NAMALWA (cell line): ENCODE measurements at regions not wholly inside any gene's neighbourhood (a gene's known extent, or its start where the extent isn't known, plus 50 kb on each side); places are given as distances from the start of the nearest gene placed in this dataset.

ENCODE experiments used
- DNase-seq: peaks from one replicate; pipeline ENCODE4 v3.0.0-alpha.2; 2015; ENCODE audit warnings: low spot score

DNA sequence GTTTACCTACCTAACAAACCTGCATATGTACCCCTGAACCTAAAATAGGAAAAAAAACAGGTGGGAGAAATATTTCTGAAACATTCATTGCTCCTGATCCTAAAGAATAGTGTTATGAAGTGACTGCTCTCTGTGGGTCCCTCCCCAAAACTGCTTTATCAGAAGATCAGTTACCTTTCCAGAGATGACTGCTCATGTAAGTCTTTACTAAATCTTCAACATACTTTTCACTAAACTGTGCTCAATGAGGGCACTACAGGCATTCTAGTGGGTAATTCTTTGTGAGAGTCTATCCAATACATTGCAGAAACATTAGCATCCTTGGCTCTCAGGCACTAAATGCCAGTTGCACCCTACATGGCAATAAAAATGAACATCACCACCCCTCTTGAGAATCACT is 189.3 kb upstream of the STK17B start:
- DNase-seq, result no peak

DNA sequence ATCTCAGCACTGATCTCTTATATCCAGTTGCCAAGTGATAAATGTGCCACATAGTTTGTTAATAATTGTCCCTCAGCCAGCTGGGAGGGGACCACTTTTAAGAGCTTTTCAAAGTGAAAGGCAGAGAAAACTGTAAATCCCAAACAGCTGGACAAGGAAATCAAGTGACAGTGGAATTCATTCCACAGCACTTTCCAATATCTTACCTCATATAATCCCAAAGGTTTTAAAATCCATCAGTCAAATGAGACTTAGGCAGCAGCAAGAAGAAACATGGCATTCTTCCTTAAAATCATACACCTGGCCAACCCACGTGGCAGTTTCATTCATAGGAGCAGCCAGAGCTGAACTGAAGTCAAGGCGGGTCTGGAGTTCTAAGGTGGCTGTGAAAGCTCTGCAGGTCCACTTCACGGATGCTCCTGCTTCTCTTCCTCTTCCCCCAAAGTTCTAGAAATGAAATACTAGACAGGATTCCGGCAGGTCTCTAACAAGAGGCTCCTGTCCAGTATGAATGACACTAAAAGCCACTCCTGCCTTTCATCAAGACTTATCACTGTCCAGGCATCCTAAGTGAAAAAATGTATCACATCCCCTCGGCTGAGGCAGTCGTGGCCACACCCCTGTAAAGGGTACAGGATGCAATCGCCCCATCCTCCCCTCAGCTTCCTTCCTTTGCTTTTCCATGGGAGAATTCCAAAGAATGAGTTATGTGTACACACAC is 190.4 kb upstream of the STK17B start:
- DNase-seq, result no peak

DNA sequence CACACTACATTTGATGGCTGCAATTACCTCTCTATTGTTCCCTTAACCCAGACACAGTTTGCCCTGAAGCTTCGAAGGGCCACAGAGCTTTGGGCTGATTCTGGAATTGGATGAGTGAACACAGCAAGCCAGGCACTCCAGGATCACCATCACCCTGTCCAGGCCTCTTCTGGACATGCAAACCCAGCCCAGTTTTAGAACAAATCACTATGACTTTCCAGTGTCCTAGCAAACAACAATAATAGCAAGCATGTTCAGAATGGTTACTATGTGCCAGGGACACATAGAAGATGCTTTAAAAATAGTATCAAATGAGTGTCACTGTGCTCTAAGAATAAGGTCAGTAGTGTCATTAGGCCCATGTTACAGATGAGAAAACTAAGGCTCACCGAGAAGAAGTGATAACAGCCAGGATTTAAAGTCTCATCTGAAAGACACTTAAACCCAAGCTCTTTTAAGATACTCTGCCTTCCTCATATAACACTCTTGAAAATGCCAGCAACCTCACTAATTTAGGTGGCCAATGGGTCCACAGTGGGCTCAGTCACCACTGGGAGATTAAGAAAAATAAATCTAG is 191.7 kb upstream of the STK17B start:
- no peak for DNase-seq

DNA sequence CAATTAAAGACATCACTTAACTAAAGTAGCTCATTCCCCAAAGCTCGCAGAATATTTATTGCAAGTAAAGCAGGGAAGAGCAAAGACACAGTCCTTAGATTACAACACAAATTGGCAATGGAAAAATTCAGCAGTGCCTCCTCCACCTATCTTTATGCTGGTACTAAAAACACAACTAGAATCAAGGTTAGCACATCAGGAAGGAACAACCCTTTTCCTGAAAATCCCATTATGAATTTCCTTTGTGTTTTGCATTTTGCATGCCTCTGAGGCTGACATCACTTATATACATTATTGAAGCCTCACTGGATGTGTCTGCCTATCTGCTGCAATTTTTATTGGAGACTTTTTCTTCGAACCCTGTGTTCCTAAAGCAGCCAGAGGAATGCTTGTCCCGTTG is 193.8 kb upstream of the STK17B start:
- no peak for DNase-seq

- no peak for DNase-seq
Measured at GRCh38 chr2:196365923-196366322, 194.5 kb upstream of the STK17B start.

GRCh38 chr2:196367633-196368032 is 196.3 kb upstream of the STK17B start:
- DNase-seq, result no peak

GRCh38 chr2:196368546-196369225 is 197.3 kb upstream of the STK17B start:
- no peak for DNase-seq

GRCh38 chr2:196369967-196370366 is 198.6 kb upstream of the STK17B start:
- DNase-seq, result no peak

GRCh38 chr2:196370381-196370780 is 199.0 kb upstream of the STK17B start:
- DNase-seq, result no peak

DNA sequence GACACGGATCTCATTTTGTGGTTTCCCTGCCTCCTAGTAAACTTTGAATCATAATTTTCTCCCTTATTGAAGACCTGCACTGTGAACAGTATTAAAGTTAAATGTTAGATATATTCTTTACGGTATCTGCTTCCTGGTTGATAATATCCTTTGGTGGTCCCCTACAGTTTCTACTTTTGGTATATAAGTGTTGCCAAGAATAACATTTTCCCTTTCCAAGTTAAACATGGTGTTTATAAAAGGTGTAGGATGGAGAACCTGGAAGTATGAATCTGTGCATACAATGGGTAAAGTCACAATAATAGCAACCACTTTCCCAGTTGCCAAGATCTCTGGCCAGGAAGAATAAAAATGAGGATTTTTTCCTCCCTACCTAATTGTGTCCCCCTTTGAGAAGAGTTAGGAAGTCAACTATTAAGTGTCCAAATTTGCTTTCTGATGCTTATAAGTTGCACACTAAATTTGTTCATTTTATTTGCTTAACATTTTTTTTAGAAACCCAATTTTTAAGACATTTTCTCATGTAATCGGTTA is 201.0 kb upstream of the STK17B start:
- DNase-seq, result no peak

- DNase-seq, result no peak
Measured at GRCh38 chr2:196372811-196373664, 201.7 kb upstream of the STK17B start.

GRCh38 chr2:196376984-196377877 is 205.9 kb upstream of the STK17B start:
- peak; percentile 7 for DNase-seq

DNA sequence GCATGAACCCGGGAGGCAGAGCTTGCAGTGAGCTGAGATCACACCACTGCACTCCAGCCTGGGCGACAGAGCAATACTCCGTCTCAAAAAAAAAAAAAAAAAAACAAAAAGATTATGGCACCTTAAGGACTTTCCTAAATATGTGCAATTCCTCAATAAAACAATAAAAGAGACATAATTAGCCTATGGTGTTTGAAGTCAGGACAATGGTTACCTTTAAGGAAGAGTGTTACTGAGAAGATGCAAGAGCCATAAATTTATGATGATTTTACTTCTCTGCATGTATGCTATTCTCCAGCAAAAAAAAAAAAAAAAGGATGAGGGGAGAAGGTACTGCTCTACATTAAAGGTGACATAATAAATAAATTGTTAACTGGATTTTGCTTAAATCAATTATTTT is 208.2 kb upstream of the STK17B start:
- no peak for DNase-seq

DNA sequence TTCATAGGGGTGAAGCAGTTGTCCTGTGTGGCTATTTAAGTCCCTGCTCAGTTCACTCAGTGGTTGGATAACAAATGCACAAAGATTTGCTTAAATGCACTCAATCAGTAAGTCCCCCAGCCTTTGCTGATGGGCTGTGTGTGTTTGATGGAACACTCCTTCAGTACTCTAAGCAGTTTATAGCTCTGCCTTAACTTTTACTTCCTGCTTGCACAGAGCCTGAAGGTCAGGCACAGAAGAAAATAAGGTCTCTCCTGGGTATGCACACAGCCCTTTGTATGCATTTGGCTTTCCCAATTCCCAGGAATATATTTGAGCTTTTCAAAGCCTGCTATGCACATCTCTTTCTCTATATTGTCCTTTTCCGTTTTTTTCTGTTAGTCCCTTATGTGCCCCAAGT is 208.7 kb upstream of the STK17B start:
- DNase-seq, result no peak

DNA sequence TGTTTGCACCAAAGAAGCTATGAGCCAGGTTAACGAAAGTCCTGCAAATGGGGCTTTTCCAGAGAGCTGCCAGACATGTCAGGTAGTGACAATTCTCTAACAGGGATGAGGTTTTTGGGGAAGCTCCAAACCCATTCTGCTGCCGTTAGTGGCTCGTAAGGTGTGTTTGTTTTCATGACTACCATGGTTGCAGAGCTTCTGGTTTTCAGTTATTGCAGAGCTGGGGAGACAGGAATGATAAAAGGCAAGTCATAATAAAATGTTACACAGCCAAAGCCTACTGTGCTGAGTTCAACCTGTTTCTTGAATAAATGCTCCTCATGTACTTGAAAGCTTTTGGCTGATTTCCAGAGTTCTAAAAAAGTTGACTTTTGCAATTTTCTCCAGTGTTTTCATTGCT is 209.2 kb upstream of the STK17B start:
- DNase-seq, result no peak

DNA sequence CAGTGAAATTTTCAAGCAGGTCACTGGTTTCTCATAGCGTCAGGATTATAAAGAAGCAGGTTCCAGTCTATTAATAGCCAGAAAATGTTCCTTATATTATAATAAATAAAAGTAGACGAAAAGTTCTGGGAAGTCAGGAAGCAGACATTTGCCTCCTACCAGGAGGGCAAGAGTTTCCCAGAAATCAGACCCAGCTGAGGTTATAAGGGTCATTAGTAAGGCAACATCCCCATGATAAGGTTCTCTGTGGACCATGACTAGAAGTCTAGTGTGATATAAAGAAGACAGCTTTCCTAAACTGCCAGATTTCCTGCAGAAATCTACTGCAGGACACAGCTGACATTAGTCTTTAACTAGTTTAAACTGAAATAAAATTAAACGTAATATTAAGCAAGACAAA is 210.1 kb upstream of the STK17B start:
- no peak for DNase-seq

DNA sequence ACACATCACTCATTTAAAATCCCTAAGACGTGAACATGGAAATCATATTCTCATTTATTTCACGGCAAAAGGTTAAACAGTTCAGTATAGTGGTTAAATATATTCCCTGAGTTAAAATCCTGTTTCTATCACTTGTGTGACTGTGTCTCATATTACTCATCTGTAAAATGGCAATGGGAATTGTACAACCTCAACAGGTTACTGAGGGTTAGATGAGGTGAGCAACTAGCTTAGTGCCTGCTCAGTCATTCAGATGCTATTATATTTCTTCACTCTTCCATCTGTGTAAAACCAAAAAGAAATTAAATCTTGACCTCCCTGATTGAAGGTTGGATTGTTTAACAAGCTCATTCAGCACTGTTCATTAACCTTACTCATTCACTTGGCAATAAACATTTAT is 212.4 kb upstream of the STK17B start:
- DNase-seq, result no peak

DNA sequence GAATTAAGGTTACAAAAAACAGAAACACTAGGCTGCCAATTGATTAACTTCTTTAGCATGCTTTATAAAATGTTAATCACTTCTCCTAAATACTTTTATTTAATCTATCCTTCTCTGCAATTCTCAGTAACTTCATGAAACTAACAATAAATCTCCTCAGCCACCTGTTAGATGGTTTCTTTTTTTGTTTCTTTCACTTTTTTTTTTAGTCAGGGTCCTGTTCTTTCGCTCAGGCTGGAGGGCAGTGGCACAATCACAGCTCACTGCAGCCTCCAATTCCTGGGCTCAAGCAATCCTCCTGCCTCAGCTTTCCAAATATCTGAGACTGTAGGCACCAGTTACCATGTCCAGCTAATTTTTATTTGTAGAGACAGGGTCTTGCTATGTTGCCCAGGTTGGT is 213.4 kb upstream of the STK17B start:
- no peak for DNase-seq

GRCh38 chr2:196389670-196390069 is 218.3 kb upstream of the STK17B start:
- DNase-seq, result no peak

- no peak for DNase-seq
Measured at GRCh38 chr2:196390243-196391148, 219.1 kb upstream of the STK17B start.
